GM12865 (cell line): ENCODE measurements at regions not wholly inside any gene's neighbourhood (a gene's known extent, or its start where the extent isn't known, plus 50 kb on each side); places are given as distances from the start of the nearest gene placed in this dataset.
A peak's percentile ranks its signal among the peaks of the same experiment; 100 is the strongest.

Experiments used
- DNase-seq: peaks from one replicate; pipeline ENCODE4 v3.0.0; 2010; ENCODE audit warnings: low read depth
- H3K4me3 ChIP-seq: 2 replicates; pipeline ENCODE4 v1.5.1; 2011; ENCODE audit warnings: mild to moderate bottlenecking, low read depth, low read length, control low read depth
- CTCF ChIP-seq: IDR thresholded peaks from 2 replicates; pipeline ENCODE4 v1.5.1; 2011; ENCODE audit warnings: low read length, control low read depth, low read depth, inconsistent platforms; ENCODE audit not compliant: insufficient read depth; ENCODE audit errors: missing control alignments

- no peak overlapping the region for H3K4me3 ChIP-seq
- no peak for DNase-seq
- TF ChIP-seq CTCF: no peak
Measured at GRCh38 chr16:73560497-73560896, 512.6 kb upstream of the ZFHX3 start.

- peak; percentile 66 for DNase-seq
- TF ChIP-seq CTCF: no peak
Measured at GRCh38 chr16:73558219-73558618, 510.3 kb upstream of the ZFHX3 start.

GRCh38 chr16:73553941-73554660 lies 506.2 kb upstream of the ZFHX3 start:
- DNase-seq: no peak
- H3K4me3 ChIP-seq: no peak overlapping the region
- no peak for TF ChIP-seq CTCF

More at GRCh38 chr16:73558219-73558618, 510.3 kb upstream of the ZFHX3 start:
- H3K4me3 ChIP-seq: no peak overlapping the region

GRCh38 chr16:73549984-73550631 lies 502.2 kb upstream of the ZFHX3 start:
- no peak for TF ChIP-seq CTCF
- no peak for DNase-seq

GRCh38 chr16:73547552-73548403 lies 499.9 kb upstream of the ZFHX3 start:
- no peak for DNase-seq
- TF ChIP-seq CTCF: no peak
- no peak overlapping the region for H3K4me3 ChIP-seq

More at GRCh38 chr16:73549984-73550631, 502.2 kb upstream of the ZFHX3 start:
- no peak overlapping the region for H3K4me3 ChIP-seq

GRCh38 chr16:73546341-73546845 lies 498.5 kb upstream of the ZFHX3 start:
- TF ChIP-seq CTCF: no peak
- no peak for DNase-seq
- H3K4me3 ChIP-seq: no peak overlapping the region
